ENCODE measurements at regions not wholly inside any gene's neighbourhood (a gene's known extent, or its start where the extent isn't known, plus 50 kb on each side); places are given as distances from the start of the nearest gene placed in this dataset.

- DNase-seq, result no peak
Measured at GRCh38 chr2:12326449-12327190, 390.1 kb upstream of the TRIB2 start.

- DNase-seq, result no peak
Measured at GRCh38 chr2:12330916-12331315, 385.8 kb upstream of the TRIB2 start.

GRCh38 chr2:12331698-12332097 lies 385.0 kb upstream of the TRIB2 start:
- no peak for DNase-seq

- DNase-seq, result no peak
Measured at GRCh38 chr2:12333293-12333692, 383.4 kb upstream of the TRIB2 start.

GRCh38 chr2:12334412-12334966 lies 382.2 kb upstream of the TRIB2 start:
- no peak for DNase-seq

- no peak for DNase-seq
Measured at GRCh38 chr2:12335131-12335530, 381.6 kb upstream of the TRIB2 start.

- DNase-seq, result no peak
Measured at GRCh38 chr2:12335995-12336394, 380.7 kb upstream of the TRIB2 start.

- no peak for DNase-seq
Measured at GRCh38 chr2:12338946-12339697, 377.6 kb upstream of the TRIB2 start.

- DNase-seq, result no peak
Measured at GRCh38 chr2:12340164-12340563, 376.6 kb upstream of the TRIB2 start.

GRCh38 chr2:12341215-12341614 lies 375.5 kb upstream of the TRIB2 start:
- DNase-seq, result no peak

GRCh38 chr2:12341920-12342319 lies 374.8 kb upstream of the TRIB2 start:
- DNase-seq, result no peak

- DNase-seq, result no peak
Measured at GRCh38 chr2:12343141-12343540, 373.6 kb upstream of the TRIB2 start.

- DNase-seq, result no peak
Measured at GRCh38 chr2:12347066-12347493, 369.7 kb upstream of the TRIB2 start.

GRCh38 chr2:12348216-12348615 lies 368.5 kb upstream of the TRIB2 start:
- DNase-seq, result no peak

GRCh38 chr2:12350821-12351220 lies 365.9 kb upstream of the TRIB2 start:
- no peak for DNase-seq

- peak; percentile 92 for DNase-seq
Measured at GRCh38 chr2:12352889-12353288, 363.8 kb upstream of the TRIB2 start.

- DNase-seq, result no peak
Measured at GRCh38 chr2:12361506-12361905, 355.2 kb upstream of the TRIB2 start.

GRCh38 chr2:12363138-12363537 lies 353.6 kb upstream of the TRIB2 start:
- no peak for DNase-seq

GRCh38 chr2:12363569-12363968 lies 353.2 kb upstream of the TRIB2 start:
- DNase-seq, result no peak

- DNase-seq, result no peak
Measured at GRCh38 chr2:12369566-12369965, 347.2 kb upstream of the TRIB2 start.

GRCh38 chr2:12376025-12376424 lies 340.7 kb upstream of the TRIB2 start:
- no peak for DNase-seq

- DNase-seq, result no peak
Measured at GRCh38 chr2:12379143-12379542, 337.6 kb upstream of the TRIB2 start.

- no peak for DNase-seq
Measured at GRCh38 chr2:12381543-12382325, 335.0 kb upstream of the TRIB2 start.
